T-helper 17 cell (primary cell): ENCODE measurements at regions not wholly inside any gene's neighbourhood (a gene's known extent, or its start where the extent isn't known, plus 50 kb on each side); places are given as distances from the start of the nearest gene placed in this dataset.

Experiments used
- ATAC-seq: fragments of 150-1000 bp; cut with Tn5 transposase; 2 replicates; pipeline ENCODE4 v1.10.0; 2021; ENCODE audit warnings: mild to moderate bottlenecking, moderate library complexity
- DNase-seq, 3 donors: peaks; one replicate each; pipeline versions ENCODE4 v3.0.0 to v3.0.0-alpha.2; 2020 to 2021
- H3K9me3 ChIP-seq: one replicate; pipeline ENCODE4 v1.7.0; 2013; ENCODE audit warnings: low read length, mild to moderate bottlenecking; ENCODE audit not compliant: control insufficient read depth, poor library complexity, severe bottlenecking
- H3K27ac Mint-ChIP-seq: one replicate; pipeline ENCODE4 v1.8.0; 2022; ENCODE audit warnings: mild to moderate bottlenecking, moderate library complexity, mixed read lengths
- H3K27me3 Mint-ChIP-seq: one replicate; pipeline ENCODE4 v1.8.0; 2022; ENCODE audit warnings: mixed read lengths
- H3K36me3 Mint-ChIP-seq: one replicate; pipeline ENCODE4 v1.8.0; 2022; ENCODE audit warnings: low read depth, mixed read lengths
- H3K4me1 Mint-ChIP-seq: one replicate; pipeline ENCODE4 v1.8.0; 2022; ENCODE audit warnings: mild to moderate bottlenecking, mixed read lengths
- H3K4me3 Mint-ChIP-seq: one replicate; pipeline ENCODE4 v1.8.0; 2022; ENCODE audit warnings: mild to moderate bottlenecking, moderate library complexity, mixed read lengths

DNA sequence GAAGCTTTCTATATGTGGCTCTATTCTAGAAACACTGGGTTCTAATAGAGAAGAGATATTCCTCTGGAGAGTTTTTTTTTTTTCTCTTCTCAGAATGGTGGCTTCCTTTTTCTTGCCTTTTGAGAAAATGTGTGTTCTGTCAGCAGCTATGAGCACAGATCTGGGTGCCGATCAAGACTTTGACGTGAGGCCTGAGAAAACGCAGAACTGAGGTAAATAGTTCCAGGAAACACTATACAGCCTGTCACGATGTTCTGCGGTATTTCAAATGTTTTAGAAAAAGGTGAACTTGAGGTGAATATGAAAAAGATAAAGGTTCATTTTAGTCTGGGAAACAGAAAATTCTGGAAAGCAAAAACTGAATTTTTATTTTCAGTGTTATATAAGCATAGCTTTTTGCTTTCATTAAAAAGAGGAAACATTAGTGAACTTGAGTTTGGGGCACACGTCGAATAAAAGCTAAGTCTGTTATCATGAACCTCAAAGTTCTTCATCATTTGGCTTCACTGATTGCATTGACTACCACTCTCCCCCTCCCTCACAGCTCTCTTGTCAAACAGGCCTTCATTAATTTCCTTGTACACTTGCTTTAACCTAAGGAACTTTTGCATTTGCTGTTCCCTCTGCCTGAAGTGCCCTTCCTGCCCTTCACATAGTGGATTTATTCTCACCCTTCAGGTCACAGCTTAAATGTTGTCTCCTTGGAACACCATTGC is 265.1 kb downstream of the NFKBIZ start:
- Mint-ChIP-seq H3K36me3 (no peaks in the 10 kb centered on the region), H3K27me3 (no peaks in the 10 kb centered on the region), H3K4me3 (peak overlapping the region; percentile 58), H3K4me1 (peaks cover 12% of the 10 kb centered on the region), H3K27ac (peak overlapping the region; percentile 84)
- H3K9me3 ChIP-seq, result no peaks in the 10 kb centered on the region
- no peak for DNase-seq
- peak; percentile 93 for ATAC-seq

DNA sequence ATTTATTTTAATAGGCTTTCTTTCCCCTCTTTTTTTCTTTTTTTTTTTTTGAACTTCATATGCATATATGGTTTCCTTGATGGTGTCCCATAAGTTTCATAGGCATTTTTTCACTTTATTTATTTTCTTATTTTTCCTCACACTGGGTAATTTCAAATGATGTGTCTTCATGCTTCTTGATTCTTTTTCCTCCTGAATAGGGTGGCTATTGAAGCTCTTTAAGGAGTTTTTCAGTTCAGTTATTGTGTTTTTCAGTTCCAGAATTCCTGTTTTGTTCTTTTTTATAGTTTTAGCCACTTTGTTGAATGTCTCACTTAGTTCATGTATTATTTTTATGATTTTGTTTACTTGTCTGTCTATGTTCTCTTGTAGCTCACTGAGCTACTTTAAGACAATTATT is 273.2 kb downstream of the NFKBIZ start:
- H3K27ac Mint-ChIP-seq, result no peak overlapping the region
- ATAC-seq, result no peak

DNA sequence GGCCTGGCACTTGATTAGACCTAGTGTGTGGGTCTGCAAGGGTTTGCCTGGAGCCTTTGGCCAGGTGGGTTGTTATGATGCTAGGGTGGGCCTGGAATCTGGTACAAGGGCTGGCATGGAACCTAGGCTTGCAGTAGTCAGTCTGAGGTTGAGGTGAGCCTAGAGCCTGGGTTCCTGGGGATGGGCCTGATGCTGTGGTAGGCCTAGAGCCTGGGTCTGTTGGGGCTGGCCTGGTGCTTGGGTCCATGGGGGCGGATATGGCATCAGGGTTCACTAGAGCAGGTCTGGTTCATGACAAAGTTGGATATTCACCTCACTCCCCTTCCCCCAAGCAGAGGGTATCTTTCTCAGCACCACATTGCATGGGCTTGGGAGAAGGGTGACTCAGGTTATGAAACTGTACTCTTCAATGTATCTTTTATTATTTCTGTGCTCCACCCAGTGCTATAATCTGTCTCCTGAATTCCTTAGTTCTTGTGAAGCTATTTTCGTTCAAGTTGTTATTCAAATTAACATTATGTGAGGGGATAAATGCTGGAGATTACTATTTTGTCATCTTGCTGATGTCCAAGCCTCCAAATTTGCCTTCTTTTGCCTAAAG is 274.4 kb downstream of the NFKBIZ start:
- H3K4me1 Mint-ChIP-seq, result no peaks in the 10 kb centered on the region
- DNase-seq (no peak), ATAC-seq (no peak)
- H3K27me3 Mint-ChIP-seq, result no peaks in the 10 kb centered on the region
- H3K9me3 ChIP-seq, result no peaks in the 10 kb centered on the region
- H3K4me3 Mint-ChIP-seq, result no peak overlapping the region
- H3K27ac Mint-ChIP-seq, result no peak overlapping the region
- H3K36me3 Mint-ChIP-seq, result no peaks in the 10 kb centered on the region

More for the DNA sequence above, 273.2 kb downstream of the NFKBIZ start:
- no peaks in the 10 kb centered on the region for H3K36me3 Mint-ChIP-seq
- no peaks in the 10 kb centered on the region for H3K27me3 Mint-ChIP-seq
- no peaks in the 10 kb centered on the region for H3K4me1 Mint-ChIP-seq
- H3K4me3 Mint-ChIP-seq, result no peak overlapping the region
- DNase-seq, result no peak
- H3K9me3 ChIP-seq, result no peaks in the 10 kb centered on the region

DNA sequence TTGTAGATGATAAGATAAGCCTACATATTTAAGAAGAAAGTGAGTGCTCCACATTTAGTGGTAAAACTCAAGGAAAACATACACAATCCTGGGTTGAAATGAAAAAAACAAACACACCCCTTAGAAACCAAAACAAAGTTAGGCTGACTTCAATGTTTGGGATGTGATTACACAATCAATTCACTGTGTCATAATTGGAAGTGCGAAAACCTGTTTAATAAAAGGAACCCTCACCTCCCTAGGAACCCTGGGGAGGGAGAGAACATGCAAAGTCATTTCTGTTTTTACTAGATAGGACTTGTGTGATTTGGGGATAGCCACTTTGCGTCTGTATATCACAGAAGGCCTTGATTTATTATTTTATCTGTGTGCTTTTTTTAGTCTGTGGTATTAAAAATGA is 275.0 kb downstream of the NFKBIZ start:
- Mint-ChIP-seq H3K4me1 (no peaks in the 10 kb centered on the region), H3K27ac (no peak overlapping the region), H3K4me3 (no peak overlapping the region), H3K27me3 (no peaks in the 10 kb centered on the region), H3K36me3 (no peaks in the 10 kb centered on the region)
- ATAC-seq (no peak), DNase-seq (no peak)
- no peaks in the 10 kb centered on the region for H3K9me3 ChIP-seq

DNA sequence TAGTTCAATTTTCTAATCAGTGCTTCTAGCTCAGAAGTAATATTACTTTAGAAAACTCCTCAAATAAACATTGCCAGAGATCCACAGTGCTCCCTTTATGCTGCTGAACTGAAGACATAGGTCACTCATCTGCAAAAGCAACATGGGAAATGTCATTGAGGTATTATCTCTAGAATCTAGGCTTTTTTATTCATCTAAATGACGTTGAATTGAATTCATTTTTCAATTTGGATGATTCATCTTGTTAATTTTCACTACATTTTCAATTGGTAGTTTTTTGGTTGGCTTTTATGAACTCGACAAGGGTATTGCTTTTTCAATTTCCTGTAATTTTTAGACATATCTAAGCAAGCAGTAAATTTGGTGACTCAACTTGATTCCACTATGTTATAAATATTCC is 275.4 kb downstream of the NFKBIZ start:
- no peaks in the 10 kb centered on the region for H3K9me3 ChIP-seq
- Mint-ChIP-seq H3K4me3 (no peak overlapping the region), H3K4me1 (no peaks in the 10 kb centered on the region), H3K27ac (no peak overlapping the region), H3K27me3 (no peaks in the 10 kb centered on the region), H3K36me3 (no peaks in the 10 kb centered on the region)
- ATAC-seq (no peak), DNase-seq (no peak)

DNA sequence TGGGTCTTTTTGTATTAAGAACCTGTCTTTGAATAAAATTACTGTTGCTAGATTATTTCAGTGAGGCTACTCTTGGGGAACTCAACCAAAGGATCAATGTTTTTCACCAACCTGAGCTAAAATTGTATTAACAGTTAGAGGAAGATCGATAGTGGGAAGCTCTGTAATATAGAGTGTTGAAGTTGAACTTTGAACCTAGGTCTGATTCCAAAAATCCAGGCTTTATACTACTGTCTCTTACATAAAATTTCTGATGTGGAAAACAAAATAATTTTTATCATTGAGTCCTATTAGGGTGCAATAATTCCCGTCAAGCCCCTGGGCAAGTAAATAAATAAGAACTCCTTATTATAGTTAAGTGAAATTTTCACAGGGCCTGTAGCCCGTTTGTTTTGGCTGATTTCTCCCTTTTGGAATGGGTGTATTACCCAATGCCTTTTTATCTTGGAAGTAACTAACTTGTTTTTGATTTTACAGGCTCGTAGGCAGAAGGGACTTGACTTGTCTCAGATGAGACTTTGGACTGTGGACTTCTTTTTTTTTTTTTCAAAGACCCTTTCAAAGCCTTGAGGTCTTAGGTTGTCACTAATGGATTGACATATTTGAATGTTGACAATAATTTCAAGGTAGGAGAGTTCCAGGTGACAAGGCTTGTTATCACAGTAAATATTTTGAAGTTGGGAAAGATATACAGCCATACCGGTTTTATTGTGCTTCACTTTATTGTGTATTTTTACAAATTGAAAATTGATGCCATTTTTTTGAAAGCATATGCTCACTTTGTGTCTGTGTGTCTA is 276.1 kb downstream of the NFKBIZ start:
- no peaks in the 10 kb centered on the region for H3K9me3 ChIP-seq
- H3K36me3 Mint-ChIP-seq, result no peaks in the 10 kb centered on the region
- no peaks in the 10 kb centered on the region for H3K4me1 Mint-ChIP-seq
- H3K4me3 Mint-ChIP-seq, result no peak overlapping the region
- no peak for ATAC-seq
- no peaks in the 10 kb centered on the region for H3K27me3 Mint-ChIP-seq
- no peak overlapping the region for H3K27ac Mint-ChIP-seq
- no peak for DNase-seq

DNA sequence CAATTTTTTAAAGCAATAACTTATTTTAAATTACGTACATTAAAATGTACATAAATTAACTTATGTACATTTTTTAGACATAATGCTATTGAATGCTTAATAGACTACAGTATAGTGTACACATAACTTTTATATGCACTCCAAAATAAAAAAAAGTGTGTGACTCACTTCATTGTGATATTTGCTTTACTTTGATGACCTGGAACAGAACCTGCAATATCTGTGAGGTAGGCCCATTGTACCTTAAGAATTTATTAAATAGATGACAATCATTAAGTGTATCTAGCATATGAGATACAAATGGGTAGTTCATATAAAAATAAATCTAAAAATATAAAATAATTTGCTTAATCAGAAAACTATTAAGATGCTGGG is 276.7 kb downstream of the NFKBIZ start:
- H3K4me3 Mint-ChIP-seq, result no peak overlapping the region
- no peaks in the 10 kb centered on the region for H3K9me3 ChIP-seq
- DNase-seq (no peak), ATAC-seq (no peak)
- no peaks in the 10 kb centered on the region for H3K4me1 Mint-ChIP-seq
- H3K27me3 Mint-ChIP-seq, result no peaks in the 10 kb centered on the region
- no peaks in the 10 kb centered on the region for H3K36me3 Mint-ChIP-seq
- no peak overlapping the region for H3K27ac Mint-ChIP-seq

GRCh38 chr3:102129760-102130608 is 280.7 kb downstream of the NFKBIZ start:
- H3K4me3 Mint-ChIP-seq, result no peak overlapping the region
- no peaks in the 10 kb centered on the region for H3K9me3 ChIP-seq
- H3K4me1 Mint-ChIP-seq, result peaks cover 4% of the 10 kb centered on the region
- no peak for DNase-seq
- H3K36me3 Mint-ChIP-seq, result no peaks in the 10 kb centered on the region
- ATAC-seq, result no peak
- H3K27ac Mint-ChIP-seq, result no peak overlapping the region
- H3K27me3 Mint-ChIP-seq, result no peaks in the 10 kb centered on the region

DNA sequence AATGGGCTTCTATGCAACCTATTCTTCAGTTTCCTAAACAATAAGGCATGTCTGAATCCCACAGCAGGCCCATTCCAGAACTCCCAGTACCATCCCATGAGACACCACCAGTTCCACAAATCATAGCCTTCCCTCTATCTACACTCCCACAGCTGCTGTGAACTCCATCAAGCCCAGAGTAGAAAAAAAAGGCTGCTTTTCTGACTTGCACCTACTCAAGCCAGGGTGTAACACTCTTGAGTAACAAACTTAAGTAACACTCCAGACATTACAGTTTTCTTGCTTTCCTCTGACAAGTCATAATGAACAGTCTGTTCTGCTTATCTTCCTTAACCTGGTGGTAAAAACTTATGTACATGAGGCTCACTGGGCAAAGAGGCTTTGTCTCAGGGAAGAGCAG is 283.1 kb downstream of the NFKBIZ start:
- no peaks in the 10 kb centered on the region for H3K27me3 Mint-ChIP-seq
- DNase-seq, result no peak
- peaks cover 4% of the 10 kb centered on the region for H3K4me1 Mint-ChIP-seq
- no peak overlapping the region for H3K27ac Mint-ChIP-seq
- ATAC-seq, result no peak
- H3K9me3 ChIP-seq, result no peaks in the 10 kb centered on the region
- H3K36me3 Mint-ChIP-seq, result no peaks in the 10 kb centered on the region
- no peak overlapping the region for H3K4me3 Mint-ChIP-seq

GRCh38 chr3:102133376-102133775 is 284.1 kb downstream of the NFKBIZ start:
- no peaks in the 10 kb centered on the region for H3K9me3 ChIP-seq
- DNase-seq (no peak), ATAC-seq (no peak)
- Mint-ChIP-seq H3K4me1 (peaks cover 4% of the 10 kb centered on the region), H3K36me3 (no peaks in the 10 kb centered on the region), H3K27ac (no peak overlapping the region), H3K4me3 (no peak overlapping the region), H3K27me3 (no peaks in the 10 kb centered on the region)

DNA sequence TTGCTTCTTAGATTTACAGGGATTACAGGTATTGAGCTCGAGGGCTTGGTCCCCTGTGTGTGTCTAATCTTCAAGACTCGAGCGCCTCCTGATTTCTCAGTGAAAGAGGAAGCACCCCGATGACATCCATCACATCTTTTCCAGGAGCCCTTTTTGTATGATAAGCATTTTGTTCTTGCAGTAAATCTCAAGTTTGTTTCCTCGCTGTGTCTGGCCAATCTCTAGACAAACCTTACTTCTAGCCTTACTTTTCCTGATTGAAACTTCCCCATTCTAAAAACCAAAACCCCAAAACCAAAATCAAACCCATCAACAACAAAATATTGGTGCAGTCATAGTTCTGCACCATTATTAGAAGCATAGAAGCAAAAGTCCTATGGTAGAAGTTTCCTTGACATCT is 286.0 kb downstream of the NFKBIZ start:
- DNase-seq (no peak), ATAC-seq (no peak)
- H3K9me3 ChIP-seq, result no peaks in the 10 kb centered on the region
- Mint-ChIP-seq H3K36me3 (no peaks in the 10 kb centered on the region), H3K4me3 (no peak overlapping the region), H3K27me3 (no peaks in the 10 kb centered on the region), H3K4me1 (peaks cover 5% of the 10 kb centered on the region), H3K27ac (no peak overlapping the region)

DNA sequence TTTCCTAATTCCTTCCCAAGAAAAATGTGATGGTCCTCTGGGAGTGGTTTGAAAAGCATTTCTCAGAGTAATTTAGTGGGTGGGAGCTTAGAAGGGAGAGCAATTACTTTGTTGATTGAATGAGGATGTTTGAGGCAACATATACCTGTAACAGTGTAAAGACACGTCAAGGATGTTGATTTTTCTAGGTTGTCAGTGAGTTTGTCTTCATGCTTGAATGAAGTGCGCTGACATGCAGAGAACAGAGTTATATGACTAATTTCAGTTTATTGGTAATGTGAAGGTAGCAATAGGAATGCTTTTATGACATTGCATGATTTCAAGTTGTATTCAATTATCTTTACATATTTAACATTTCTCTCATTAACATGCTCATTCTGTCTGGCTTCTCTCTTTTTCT is 286.9 kb downstream of the NFKBIZ start:
- no peak overlapping the region for H3K27ac Mint-ChIP-seq
- H3K27me3 Mint-ChIP-seq, result peaks cover 4% of the 10 kb centered on the region
- H3K4me3 Mint-ChIP-seq, result no peak overlapping the region
- DNase-seq (no peak), ATAC-seq (no peak)
- H3K9me3 ChIP-seq, result no peaks in the 10 kb centered on the region
- peaks cover 7% of the 10 kb centered on the region for H3K4me1 Mint-ChIP-seq
- no peaks in the 10 kb centered on the region for H3K36me3 Mint-ChIP-seq

- Mint-ChIP-seq H3K4me3 (no peak overlapping the region), H3K27me3 (peaks cover 15% of the 10 kb centered on the region), H3K27ac (no peak overlapping the region), H3K4me1 (peaks cover 2% of the 10 kb centered on the region), H3K36me3 (no peaks in the 10 kb centered on the region)
- H3K9me3 ChIP-seq, result no peaks in the 10 kb centered on the region
- DNase-seq (no peak), ATAC-seq (no peak)
These were observed 290.8 kb downstream of the NFKBIZ start for GRCh38 chr3:102140116-102140515.
